WERI-Rb-1 (cell line): ENCODE measurements at regions not wholly inside any gene's neighbourhood (a gene's known extent, or its start where the extent isn't known, plus 50 kb on each side); places are given as distances from the start of the nearest gene placed in this dataset.

ENCODE experiments used
- DNase-seq: peaks from one replicate; pipeline ENCODE4 v3.0.0-alpha.2; 2020
- H3K27ac ChIP-seq: fragments of 250-450 bp; sonication (Bioruptor Pico); 2 replicates; pipeline ENCODE4 v1.5.1; 2020; ENCODE audit warnings: mild to moderate bottlenecking, moderate library complexity
- H3K27me3 ChIP-seq: fragments of 250-450 bp; sonication (Bioruptor Pico); 2 replicates; pipeline ENCODE4 v1.5.1; 2021; ENCODE audit warnings: mild to moderate bottlenecking, low read depth, moderate library complexity; ENCODE audit not compliant: insufficient read depth, severe bottlenecking
- H3K36me3 ChIP-seq: fragments of 250-450 bp; sonication (Bioruptor Pico); 2 replicates; pipeline ENCODE4 v1.5.1; 2020; ENCODE audit warnings: mild to moderate bottlenecking, moderate library complexity
- H3K4me3 ChIP-seq: 2 replicates; pipeline ENCODE4 v1.5.1; 2011; ENCODE audit warnings: low read depth, mild to moderate bottlenecking, control low read depth, low read length
- H3K9me3 ChIP-seq: fragments of 250-450 bp; sonication (Bioruptor Pico); 2 replicates; pipeline ENCODE4 v1.5.1; 2021; ENCODE audit warnings: mild to moderate bottlenecking, moderate library complexity; ENCODE audit not compliant: severe bottlenecking
- CTCF ChIP-seq: IDR thresholded peaks from 2 replicates; pipeline ENCODE4 v1.5.1; 2011; ENCODE audit warnings: low read depth, mild to moderate bottlenecking, control low read depth, inconsistent platforms, low read length

DNA sequence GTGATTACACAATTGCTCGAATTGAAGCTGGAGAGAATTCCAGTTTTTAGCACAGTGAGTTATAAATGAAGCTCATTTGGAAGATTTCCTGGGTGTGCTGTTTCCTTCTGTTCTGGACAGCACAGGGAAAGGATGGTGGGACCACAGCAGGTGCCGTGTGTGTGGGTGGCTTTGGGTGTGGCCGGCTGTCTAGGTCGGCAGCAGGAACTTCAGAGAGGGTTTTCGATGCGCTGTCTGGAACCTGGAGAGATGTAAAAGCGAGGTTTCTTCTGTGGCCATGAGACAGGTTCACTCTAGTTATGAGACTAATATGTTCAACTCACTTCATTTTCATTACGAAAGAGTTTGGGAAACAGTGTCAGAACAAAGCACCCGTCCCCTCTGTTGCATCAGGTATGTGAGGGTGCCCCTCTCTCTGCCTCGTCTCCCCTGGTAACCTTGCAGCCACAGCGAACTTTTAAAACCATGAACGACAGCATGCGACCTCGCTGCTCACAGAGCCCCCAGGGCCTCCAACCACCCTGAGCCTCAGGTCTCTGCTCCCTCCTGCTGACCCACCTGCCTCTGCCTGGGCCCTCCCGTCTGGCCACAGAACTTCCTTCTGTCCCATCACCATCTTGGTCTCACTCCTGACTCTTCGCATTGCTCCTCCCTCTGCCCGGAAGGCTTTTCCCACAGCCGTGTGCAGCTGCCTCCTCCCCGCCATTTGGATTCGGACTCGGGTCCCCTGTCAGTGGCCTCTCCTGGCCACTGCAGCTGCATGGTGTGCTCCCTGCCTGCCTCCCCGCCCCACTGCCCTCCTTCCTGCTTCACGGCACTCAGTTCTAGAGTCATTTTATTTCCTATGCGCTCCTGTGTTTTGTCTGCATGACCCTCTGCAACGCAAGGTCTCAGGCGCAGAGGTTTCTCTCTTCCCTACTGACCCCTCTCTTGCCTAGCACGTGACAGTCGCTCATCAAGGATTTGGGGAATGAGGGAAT lies 151.2 kb downstream of the NDUFA10 start:
- no peaks in the 10 kb centered on the region for H3K36me3 ChIP-seq
- TF ChIP-seq CTCF = no peak
- no peak overlapping the region for H3K27ac ChIP-seq
- no peak overlapping the region for H3K4me3 ChIP-seq
- no peak for DNase-seq
- no peaks in the 10 kb centered on the region for H3K9me3 ChIP-seq
- H3K27me3 ChIP-seq = no peaks in the 10 kb centered on the region

- no peaks in the 10 kb centered on the region for H3K27me3 ChIP-seq
- DNase-seq = no peak
- no peak for TF ChIP-seq CTCF
- no peaks in the 10 kb centered on the region for H3K36me3 ChIP-seq
- no peaks in the 10 kb centered on the region for H3K9me3 ChIP-seq
- no peak overlapping the region for H3K4me3 ChIP-seq
- H3K27ac ChIP-seq = no peak overlapping the region
These were observed 153.4 kb downstream of the NDUFA10 start for GRCh38 chr2:239871481-239872435.

DNA sequence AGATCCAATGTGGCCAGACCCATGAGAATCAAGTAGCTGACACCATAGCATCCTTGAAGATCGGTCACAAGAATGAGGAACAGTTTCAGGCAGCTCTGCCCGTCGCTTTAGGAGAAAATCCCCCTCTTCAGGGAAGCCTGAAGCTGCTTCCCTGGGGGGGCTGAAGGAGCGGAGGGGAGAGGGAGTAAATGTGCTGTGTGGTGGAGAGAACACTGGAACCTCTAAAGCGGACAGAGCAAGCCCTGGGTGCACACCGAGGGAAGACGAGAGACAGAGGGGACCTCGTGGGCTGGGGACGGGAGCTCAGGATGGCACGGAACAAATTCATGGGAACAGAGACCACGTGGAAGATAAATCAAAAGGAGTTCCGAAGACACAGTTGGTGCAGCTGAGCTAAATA lies 154.3 kb downstream of the NDUFA10 start:
- peaks cover 3% of the 10 kb centered on the region for H3K9me3 ChIP-seq
- no peak overlapping the region for H3K27ac ChIP-seq
- DNase-seq = no peak
- no peaks in the 10 kb centered on the region for H3K27me3 ChIP-seq
- H3K4me3 ChIP-seq = no peak overlapping the region
- H3K36me3 ChIP-seq = no peaks in the 10 kb centered on the region
- TF ChIP-seq CTCF = no peak

GRCh38 chr2:239870276-239870675 lies 154.9 kb downstream of the NDUFA10 start:
- H3K27me3 ChIP-seq = no peaks in the 10 kb centered on the region
- no peak overlapping the region for H3K4me3 ChIP-seq
- no peaks in the 10 kb centered on the region for H3K36me3 ChIP-seq
- DNase-seq = no peak
- no peak overlapping the region for H3K27ac ChIP-seq
- peaks cover 3% of the 10 kb centered on the region for H3K9me3 ChIP-seq
- no peak for TF ChIP-seq CTCF

DNA sequence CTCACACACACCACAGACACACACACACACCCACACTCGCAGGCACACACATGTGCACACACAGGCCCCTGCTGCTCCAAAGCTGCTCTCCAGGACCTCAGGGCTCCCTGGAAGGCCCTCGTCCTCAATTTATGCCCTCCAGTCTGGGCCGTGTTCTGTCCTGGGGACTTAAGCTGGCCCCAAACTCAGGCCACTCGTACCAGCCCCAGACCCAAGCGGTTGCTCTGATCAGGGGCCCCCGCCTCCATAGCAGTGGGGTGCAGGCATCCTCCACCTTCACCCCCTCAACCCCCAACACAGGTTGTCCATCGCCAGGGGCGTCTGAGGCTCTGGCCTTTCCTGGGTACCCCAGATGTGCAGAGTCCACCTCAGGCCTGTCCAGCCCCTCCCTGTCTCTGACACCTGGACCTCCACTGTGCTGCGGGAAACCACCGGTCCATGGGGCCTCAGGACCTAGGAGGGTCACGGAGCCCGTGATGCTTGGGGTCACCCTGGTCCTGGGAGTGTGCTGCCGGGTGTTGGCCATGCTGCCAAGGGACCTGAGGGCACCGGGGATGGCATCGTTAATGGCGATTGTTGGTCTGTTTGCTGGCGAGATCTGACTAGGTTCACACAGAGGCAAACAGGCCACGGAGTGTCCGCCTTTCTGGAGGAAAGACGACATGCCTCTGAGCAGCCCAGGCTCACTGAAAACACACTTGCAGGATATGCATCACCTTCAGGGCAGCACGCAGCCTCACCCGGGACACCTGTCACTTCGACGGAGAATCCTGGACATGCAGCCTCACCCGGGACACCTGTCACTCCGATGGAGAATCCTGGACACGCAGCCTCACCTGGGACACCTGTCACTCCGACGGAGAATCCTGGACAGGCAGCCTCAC lies 155.6 kb downstream of the NDUFA10 start:
- Histone ChIP-seq H3K27ac (no peak overlapping the region), H3K4me3 (no peak overlapping the region), H3K9me3 (peaks cover 3% of the 10 kb centered on the region), H3K36me3 (no peaks in the 10 kb centered on the region), H3K27me3 (no peaks in the 10 kb centered on the region)
- no peak for TF ChIP-seq CTCF
- no peak for DNase-seq
